ENCODE measurements at regions not wholly inside any gene's neighbourhood (a gene's known extent, or its start where the extent isn't known, plus 50 kb on each side); places are given as distances from the start of the nearest gene placed in this dataset.

- no peak for DNase-seq
Observed at GRCh38 chr3:88586121-88586640, 436.4 kb downstream of the C3orf38 start.

- DNase-seq: no peak
Observed at GRCh38 chr3:88589138-88589537, 439.4 kb downstream of the C3orf38 start.

GRCh38 chr3:88595026-88595425 is 445.3 kb downstream of the C3orf38 start:
- DNase-seq: no peak

DNA sequence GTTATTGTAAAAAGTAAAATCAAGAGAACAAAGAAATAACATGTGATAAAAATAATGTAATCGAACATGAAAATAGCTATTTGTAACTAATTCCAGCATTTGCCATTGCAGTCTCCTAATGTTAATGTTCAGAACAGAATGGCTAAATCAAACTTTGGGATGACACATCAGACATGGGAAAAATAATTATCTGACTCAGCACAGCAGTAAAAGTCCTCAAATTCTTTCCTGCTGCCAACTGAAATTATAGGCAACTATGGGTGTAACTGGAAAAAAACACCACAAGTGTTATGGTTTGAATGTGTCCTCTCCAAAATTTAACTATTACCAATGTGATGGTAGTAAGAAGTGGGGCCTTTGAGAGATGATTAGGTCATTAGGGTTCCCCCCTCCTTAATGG is 446.7 kb downstream of the C3orf38 start:
- DNase-seq: no peak

DNA sequence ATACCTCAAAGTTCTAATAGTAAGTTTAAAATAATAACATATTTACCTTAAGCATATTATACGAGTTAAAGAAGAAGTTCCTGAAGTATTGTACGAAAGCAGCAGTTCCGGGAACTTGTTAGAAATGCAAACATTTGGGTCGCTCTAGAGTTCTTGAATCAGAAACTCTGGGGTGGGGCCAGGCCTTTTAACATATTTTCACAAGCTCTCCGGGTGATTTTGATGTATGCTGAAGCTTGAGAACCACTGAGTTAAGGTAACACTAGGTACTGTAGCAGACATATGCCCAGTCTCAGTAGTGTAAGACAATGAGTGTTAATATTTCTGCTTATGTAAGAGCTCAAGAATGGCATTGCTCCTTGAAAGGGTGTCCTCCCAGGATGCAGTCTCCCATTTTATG is 461.1 kb downstream of the C3orf38 start:
- DNase-seq: no peak

GRCh38 chr3:88611826-88612326 is 462.1 kb downstream of the C3orf38 start:
- DNase-seq: no peak

DNA sequence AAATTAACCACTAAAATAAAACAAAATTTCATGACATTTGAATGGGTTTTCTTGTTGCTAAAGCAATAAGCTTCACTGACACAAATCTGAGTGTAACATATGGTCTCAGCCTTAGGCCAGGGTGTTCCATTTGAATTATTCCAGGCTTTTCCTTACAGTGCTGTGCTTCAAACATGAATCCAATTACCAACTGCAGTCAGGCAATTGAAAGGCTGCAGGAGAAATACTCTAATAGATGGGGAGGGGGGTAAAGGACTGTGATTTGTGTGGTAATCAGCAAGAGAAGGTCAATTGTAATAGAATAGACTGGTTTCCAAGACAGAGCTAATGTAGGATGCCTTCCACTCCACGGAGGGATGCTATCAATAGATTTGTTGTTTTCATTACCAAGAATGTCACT is 466.7 kb downstream of the C3orf38 start:
- DNase-seq: peak; percentile 37

DNA sequence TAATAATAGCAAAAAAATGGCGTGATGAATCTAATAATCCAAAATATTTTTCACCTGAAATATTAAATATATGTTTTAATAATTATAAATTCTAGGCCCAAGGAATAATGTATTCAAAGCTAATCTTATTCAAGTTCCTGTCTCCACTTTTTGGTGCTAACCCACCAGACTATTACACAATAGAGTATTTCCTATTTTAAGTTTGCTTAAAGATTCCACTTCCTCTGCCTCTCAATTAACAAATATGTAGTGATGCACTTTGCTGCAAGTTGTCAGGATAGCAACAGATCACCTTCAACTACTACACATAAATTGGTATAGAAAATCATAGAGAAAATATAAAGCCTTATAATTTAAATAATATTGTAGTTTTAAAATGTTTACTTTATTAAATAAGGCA is 467.5 kb downstream of the C3orf38 start:
- DNase-seq: no peak

GRCh38 chr3:88618021-88618645 is 468.4 kb downstream of the C3orf38 start:
- DNase-seq: peak; percentile 67

DNA sequence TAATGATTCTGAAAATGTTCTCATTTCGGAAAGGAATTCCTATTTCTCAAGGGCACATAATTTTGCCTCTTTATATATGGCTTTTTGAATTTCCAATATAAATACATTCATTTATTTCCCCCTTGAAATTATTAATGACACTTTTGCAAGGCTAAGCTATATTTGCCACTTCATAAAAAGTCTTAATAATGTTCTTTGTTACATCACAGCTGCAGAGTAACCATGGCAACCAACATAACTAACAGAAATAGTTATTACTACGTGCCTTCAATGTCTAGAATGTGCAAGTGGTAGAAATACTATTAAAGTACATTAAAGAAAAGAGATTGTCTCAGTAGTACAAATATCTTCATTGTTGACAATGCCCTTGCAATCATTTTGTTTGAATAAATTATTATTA is 471.8 kb downstream of the C3orf38 start:
- no peak for DNase-seq

GRCh38 chr3:88623709-88624108 is 473.9 kb downstream of the C3orf38 start:
- no peak for DNase-seq

DNA sequence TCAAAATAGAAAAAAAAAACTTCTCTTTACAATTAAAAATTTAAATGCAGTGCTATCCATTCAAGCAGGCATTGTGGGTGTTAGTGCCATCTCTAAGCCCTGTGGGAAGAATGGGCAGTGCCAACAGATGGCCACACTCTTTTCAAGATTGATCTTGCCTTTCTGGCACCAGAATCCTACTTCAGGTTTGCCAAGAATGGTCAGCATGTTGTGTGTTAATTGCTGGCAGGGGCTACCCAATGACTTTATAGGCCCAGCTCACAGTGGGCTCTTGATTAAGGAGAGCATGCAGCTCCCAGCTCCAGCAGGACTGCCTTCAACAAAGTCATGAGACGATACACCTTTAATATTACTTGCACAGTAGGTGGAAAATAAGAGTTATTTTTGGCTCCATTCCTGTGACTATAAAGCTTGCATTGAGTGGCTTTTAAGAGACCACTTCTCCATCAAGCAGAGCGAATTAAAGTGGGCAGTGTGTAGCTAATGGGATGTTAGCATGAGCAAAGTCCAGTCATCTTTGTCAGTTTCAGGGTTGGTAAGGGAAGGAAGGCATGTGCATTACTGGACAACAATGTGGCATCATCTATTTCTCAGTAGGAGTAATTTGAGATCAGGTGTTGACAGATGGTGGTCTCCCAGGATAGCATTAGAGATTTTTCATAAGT is 476.8 kb downstream of the C3orf38 start:
- no peak for DNase-seq

DNA sequence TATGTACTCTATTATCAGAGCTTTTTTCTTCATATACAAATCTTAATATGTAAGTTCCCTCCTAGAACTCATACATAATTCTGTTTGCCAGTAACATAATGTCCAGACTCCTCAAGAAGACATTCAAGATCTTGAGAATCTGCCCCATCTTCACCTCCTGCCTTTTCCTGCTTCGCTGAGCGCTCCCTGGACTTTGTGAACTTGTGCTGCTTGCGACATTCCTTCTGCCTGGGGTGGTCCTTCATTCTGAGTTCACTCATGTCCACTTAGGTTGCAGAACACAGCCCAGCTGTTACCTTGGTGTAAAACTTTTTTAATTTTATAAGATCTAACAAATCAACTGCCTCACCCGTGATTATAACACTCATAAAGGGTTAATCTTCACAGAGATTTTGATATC is 478.5 kb upstream of the EPHA3 start:
- no peak for DNase-seq

DNA sequence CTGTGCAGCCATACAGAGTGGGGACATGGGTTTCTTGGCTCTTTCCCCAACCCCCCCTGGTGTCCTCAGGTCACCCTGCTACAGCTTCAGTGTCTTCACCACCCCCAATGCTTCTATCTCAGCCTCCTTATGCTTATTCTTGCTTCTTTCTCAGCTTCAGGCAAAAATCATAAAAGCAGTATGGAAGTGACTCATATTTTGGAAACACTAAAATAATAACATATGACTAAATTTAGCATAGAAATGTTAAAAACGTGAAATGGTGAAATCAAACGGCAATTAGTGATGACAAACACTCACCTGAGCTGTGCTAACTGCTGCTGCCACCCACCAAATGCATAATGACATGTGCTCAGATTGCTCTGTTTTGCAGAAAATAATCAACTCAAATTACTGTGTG is 475.2 kb upstream of the EPHA3 start:
- no peak for DNase-seq

- DNase-seq: no peak
Observed at GRCh38 chr3:88640581-88640980, 466.8 kb upstream of the EPHA3 start.

DNA sequence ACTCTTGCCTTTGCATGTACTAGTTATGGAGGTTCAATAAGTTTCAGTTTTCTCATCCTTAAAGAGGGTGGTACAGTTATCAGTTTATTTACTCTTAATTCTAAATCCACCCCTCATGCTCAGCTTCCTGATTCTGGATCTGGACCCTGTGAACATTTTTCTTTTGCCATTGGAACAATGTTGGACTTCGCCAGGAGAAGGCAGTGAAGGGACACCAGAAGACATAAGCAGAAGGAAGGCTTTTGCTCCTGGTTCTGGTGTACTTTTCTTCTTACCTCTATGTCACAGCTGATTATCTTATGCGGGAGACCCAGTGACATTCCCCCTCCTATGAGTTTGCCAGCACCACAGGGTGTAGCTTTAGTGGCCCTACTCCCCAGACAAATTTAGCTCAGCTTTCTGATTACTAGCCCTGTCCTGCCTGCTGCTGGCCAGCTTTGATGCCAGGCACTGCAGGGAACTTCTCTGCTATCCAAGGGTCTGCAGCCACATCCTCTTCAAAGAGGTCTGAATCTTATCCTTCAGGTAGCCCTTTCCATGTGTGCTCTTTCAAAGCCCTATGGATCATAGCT is 466.3 kb upstream of the EPHA3 start:
- no peak for DNase-seq

DNA sequence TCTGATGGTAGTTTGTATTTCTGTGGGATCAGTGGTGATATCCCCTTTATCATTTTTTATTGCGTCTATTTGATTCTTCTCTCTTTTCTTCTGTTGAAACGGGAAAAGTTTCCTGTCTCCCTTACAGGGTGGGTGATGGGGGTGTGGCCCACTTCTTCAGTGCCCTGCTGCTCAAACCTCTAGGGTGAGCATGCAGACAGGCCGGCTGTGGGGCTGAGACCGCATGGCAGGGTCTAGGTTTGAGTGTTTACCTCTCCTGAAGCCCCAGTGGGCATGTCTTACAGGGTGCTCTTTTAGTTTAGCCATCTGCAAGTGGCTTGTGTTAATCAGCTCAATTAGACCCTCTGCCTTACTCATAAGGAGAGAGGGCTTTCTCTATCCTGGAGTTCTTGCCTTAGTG is 450.0 kb upstream of the EPHA3 start:
- no peak for DNase-seq

DNA sequence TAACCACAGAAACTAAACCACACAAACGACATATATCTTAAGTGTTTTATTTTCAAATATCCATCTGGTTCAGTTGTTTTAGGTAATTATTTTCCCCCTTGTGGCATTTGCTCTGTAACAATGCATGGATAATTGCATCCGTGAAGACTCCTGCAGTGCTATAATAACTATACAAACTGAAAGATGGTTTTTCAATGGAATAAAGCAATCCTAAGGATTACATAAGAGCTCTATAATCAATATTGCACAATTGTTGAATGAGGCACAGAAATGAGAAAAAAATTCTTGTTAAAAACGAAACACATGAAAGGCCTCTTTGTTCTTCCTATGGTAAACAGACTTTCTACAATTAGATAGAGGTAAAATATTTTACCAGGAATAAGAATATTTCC is 446.0 kb upstream of the EPHA3 start:
- no peak for DNase-seq

- peak; percentile 13 for DNase-seq
Observed at GRCh38 chr3:88668180-88668579, 439.2 kb upstream of the EPHA3 start.

DNA sequence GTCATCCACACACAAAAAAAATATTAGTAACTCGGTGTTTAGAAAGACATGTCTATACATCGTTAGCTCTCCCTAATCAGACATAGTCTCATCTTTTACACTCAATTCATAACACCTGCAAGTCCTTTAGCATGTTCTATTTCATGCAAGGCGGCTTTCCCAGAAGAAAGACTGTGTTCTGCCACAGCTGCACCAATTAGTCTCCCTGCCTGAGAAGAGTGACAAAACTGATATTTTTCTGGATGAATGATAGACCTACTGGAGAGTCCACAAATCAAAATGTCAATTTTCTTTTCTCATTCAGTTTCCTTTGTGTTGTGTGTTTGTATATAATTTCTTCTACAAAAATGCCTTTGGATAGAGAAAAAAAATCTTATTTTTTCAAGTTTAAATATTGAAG is 435.8 kb upstream of the EPHA3 start:
- peak; percentile 32 for DNase-seq

GRCh38 chr3:88677298-88677697 is 430.1 kb upstream of the EPHA3 start:
- no peak for DNase-seq

GRCh38 chr3:88678747-88679146 is 428.7 kb upstream of the EPHA3 start:
- no peak for DNase-seq

- DNase-seq: no peak
Observed at GRCh38 chr3:88690287-88690686, 417.1 kb upstream of the EPHA3 start.

GRCh38 chr3:88691081-88691480 is 416.3 kb upstream of the EPHA3 start:
- no peak for DNase-seq

All from retina (tissue), 1 donor.